Hematopoietic multipotent progenitor cell (in vitro differentiated cells): ENCODE measurements at regions not wholly inside any gene's neighbourhood (a gene's known extent, or its start where the extent isn't known, plus 50 kb on each side); places are given as distances from the start of the nearest gene placed in this dataset. TPM values are rescaled to one million over a fixed set of nuclear protein-coding genes. Genes with fewer than 3 reads are reported as not detected.

Experiments used
- DNase-seq, 3 donors: peaks; one replicate each; pipeline ENCODE4 v3.0.0-alpha.2; 2011 to 2015; ENCODE audit warnings: low read depth in 2 of 3, low spot score in 2 of 3
- small RNA-seq: library from RNA; depleted of rRNA; stranded (forward); fragments of <200 nt; gene quantifications from one replicate; pipeline ENCODE3, GENCODE V24; 2012

- no peak for DNase-seq
Observed at GRCh38 chr7:88358881-88359280, 52.2 kb upstream of the STEAP4 start.

- DNase-seq: no peak
Observed at GRCh38 chr7:88358526-88358838, 51.8 kb upstream of the STEAP4 start.

DNA sequence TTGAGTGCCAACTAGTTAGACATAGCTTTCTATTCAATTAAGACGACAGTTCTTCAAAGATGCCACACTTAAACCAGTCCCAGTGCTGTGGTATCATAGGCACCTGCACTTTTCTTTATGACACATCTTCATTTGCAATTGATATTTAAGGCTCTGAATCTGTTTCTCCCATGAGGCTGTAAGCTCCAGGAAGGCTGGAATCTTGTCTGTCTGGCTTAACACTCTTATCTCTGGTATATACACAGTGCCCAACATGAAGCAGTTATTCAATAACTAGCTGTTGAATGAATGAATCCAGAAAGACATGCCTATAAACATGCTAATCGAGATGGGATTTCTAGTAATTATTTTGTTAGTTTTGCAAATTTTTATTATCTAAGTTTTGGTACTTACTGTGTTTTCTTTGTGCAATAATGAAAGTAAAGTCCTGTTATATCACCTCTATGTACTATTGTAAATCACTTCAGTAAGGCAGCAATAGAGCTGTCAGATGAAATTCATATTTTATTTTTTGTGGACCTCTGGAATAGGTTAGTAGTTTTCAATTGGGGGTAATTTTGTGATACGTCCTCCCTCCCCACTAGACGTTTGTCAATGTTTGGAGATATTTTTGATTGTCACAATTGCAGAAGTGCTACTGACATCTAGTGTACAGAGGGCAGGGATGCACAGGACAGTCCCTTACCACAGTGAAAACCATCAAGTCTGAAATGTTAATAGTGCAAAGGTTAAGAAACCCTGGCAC, 51.3 kb upstream of the STEAP4 start:
- DNase-seq: peak in 1 of 3 donors; percentile 29

GRCh38 chr7:88357294-88357693, 50.6 kb upstream of the STEAP4 start:
- DNase-seq: no peak

Small RNA genes in the stretch of these regions (small RNA-seq; reads per million reads assigned to genes)
- not detected for gene EIF4A1P13
- gene RF00272: not detected
